ENCODE measurements at regions not wholly inside any gene's neighbourhood (a gene's known extent, or its start where the extent isn't known, plus 50 kb on each side); places are given as distances from the start of the nearest gene placed in this dataset.
A peak's percentile ranks its signal among the peaks of the same experiment; 100 is the strongest.

GRCh38 chr6:44594481-44594880 lies 207.0 kb downstream of the CDC5L start:
- H3K9me3 Mint-ChIP-seq (ENCODE audit: low read depth) = no peaks in the 10 kb centered on the region
- H3K27me3 Mint-ChIP-seq = no peaks in the 10 kb centered on the region
- H3K4me1 Mint-ChIP-seq (ENCODE audit: low read depth) = peaks cover 1% of the 10 kb centered on the region
- no peak overlapping the region for H3K27ac Mint-ChIP-seq
- no peak overlapping the region for H3K4me3 Mint-ChIP-seq
- no peaks in the 10 kb centered on the region for H3K36me3 Mint-ChIP-seq

- Mint-ChIP-seq H3K4me3 (no peak overlapping the region), H3K9me3 (ENCODE audit: low read depth) (no peaks in the 10 kb centered on the region), H3K4me1 (ENCODE audit: low read depth) (no peaks in the 10 kb centered on the region), H3K36me3 (no peaks in the 10 kb centered on the region), H3K27me3 (no peaks in the 10 kb centered on the region), H3K27ac (peak overlapping the region; percentile 62)
Observed at GRCh38 chr6:44598679-44599078, 211.2 kb downstream of the CDC5L start.

- no peak overlapping the region for H3K27ac Mint-ChIP-seq
- H3K36me3 Mint-ChIP-seq = no peaks in the 10 kb centered on the region
Observed at GRCh38 chr6:44599672-44600071, 212.2 kb downstream of the CDC5L start.

GRCh38 chr6:44603044-44603686 lies 215.7 kb downstream of the CDC5L start:
- Mint-ChIP-seq H3K27me3 (no peaks in the 10 kb centered on the region), H3K27ac (no peak overlapping the region), H3K36me3 (no peaks in the 10 kb centered on the region), H3K4me3 (no peak overlapping the region), H3K4me1 (ENCODE audit: low read depth) (no peaks in the 10 kb centered on the region), H3K9me3 (ENCODE audit: low read depth) (no peaks in the 10 kb centered on the region)

More at GRCh38 chr6:44599672-44600071, 212.2 kb downstream of the CDC5L start:
- Mint-ChIP-seq H3K27me3 (no peaks in the 10 kb centered on the region), H3K4me1 (ENCODE audit: low read depth) (no peaks in the 10 kb centered on the region), H3K9me3 (ENCODE audit: low read depth) (no peaks in the 10 kb centered on the region), H3K4me3 (no peak overlapping the region)

- Mint-ChIP-seq H3K27ac (no peak overlapping the region), H3K9me3 (ENCODE audit: low read depth) (no peaks in the 10 kb centered on the region), H3K27me3 (no peaks in the 10 kb centered on the region), H3K4me3 (no peak overlapping the region), H3K36me3 (no peaks in the 10 kb centered on the region), H3K4me1 (ENCODE audit: low read depth) (no peaks in the 10 kb centered on the region)
Observed at GRCh38 chr6:44606504-44606903, 219.0 kb downstream of the CDC5L start.

- no peak overlapping the region for H3K27ac Mint-ChIP-seq
- H3K9me3 Mint-ChIP-seq (ENCODE audit: low read depth) = no peaks in the 10 kb centered on the region
- H3K4me3 Mint-ChIP-seq = no peak overlapping the region
- no peaks in the 10 kb centered on the region for H3K27me3 Mint-ChIP-seq
- no peaks in the 10 kb centered on the region for H3K4me1 Mint-ChIP-seq (ENCODE audit: low read depth)
- no peaks in the 10 kb centered on the region for H3K36me3 Mint-ChIP-seq
Observed at GRCh38 chr6:44606976-44607375, 219.5 kb downstream of the CDC5L start.

- H3K27ac Mint-ChIP-seq = no peak overlapping the region
- no peaks in the 10 kb centered on the region for H3K27me3 Mint-ChIP-seq
- H3K4me3 Mint-ChIP-seq = no peak overlapping the region
- H3K36me3 Mint-ChIP-seq = no peaks in the 10 kb centered on the region
- H3K4me1 Mint-ChIP-seq (ENCODE audit: low read depth) = no peaks in the 10 kb centered on the region
- no peaks in the 10 kb centered on the region for H3K9me3 Mint-ChIP-seq (ENCODE audit: low read depth)
Observed at GRCh38 chr6:44608175-44608574, 220.7 kb downstream of the CDC5L start.

GRCh38 chr6:44609051-44609612 lies 221.6 kb downstream of the CDC5L start:
- Mint-ChIP-seq H3K27ac (no peak overlapping the region), H3K9me3 (ENCODE audit: low read depth) (no peaks in the 10 kb centered on the region)

GRCh38 chr6:44614396-44614795 lies 226.9 kb downstream of the CDC5L start:
- no peaks in the 10 kb centered on the region for H3K36me3 Mint-ChIP-seq
- no peaks in the 10 kb centered on the region for H3K9me3 Mint-ChIP-seq (ENCODE audit: low read depth)
- no peak overlapping the region for H3K27ac Mint-ChIP-seq
- no peaks in the 10 kb centered on the region for H3K4me1 Mint-ChIP-seq (ENCODE audit: low read depth)
- H3K27me3 Mint-ChIP-seq = no peaks in the 10 kb centered on the region
- H3K4me3 Mint-ChIP-seq = no peak overlapping the region

More at GRCh38 chr6:44609051-44609612, 221.6 kb downstream of the CDC5L start:
- no peaks in the 10 kb centered on the region for H3K36me3 Mint-ChIP-seq
- no peaks in the 10 kb centered on the region for H3K4me1 Mint-ChIP-seq (ENCODE audit: low read depth)
- H3K4me3 Mint-ChIP-seq = no peak overlapping the region
- H3K27me3 Mint-ChIP-seq = no peaks in the 10 kb centered on the region

- H3K27ac Mint-ChIP-seq = no peak overlapping the region
- H3K9me3 Mint-ChIP-seq (ENCODE audit: low read depth) = no peaks in the 10 kb centered on the region
- H3K36me3 Mint-ChIP-seq = no peaks in the 10 kb centered on the region
- H3K4me3 Mint-ChIP-seq = no peak overlapping the region
- H3K27me3 Mint-ChIP-seq = no peaks in the 10 kb centered on the region
- H3K4me1 Mint-ChIP-seq (ENCODE audit: low read depth) = no peaks in the 10 kb centered on the region
Observed at GRCh38 chr6:44615621-44616020, 228.1 kb downstream of the CDC5L start.

GRCh38 chr6:44617416-44617815 lies 229.9 kb downstream of the CDC5L start:
- Mint-ChIP-seq H3K9me3 (ENCODE audit: low read depth) (no peaks in the 10 kb centered on the region), H3K36me3 (no peaks in the 10 kb centered on the region), H3K4me1 (ENCODE audit: low read depth) (no peaks in the 10 kb centered on the region), H3K27me3 (no peaks in the 10 kb centered on the region), H3K4me3 (no peak overlapping the region), H3K27ac (no peak overlapping the region)

- H3K36me3 Mint-ChIP-seq = no peaks in the 10 kb centered on the region
- no peaks in the 10 kb centered on the region for H3K27me3 Mint-ChIP-seq
- H3K4me3 Mint-ChIP-seq = no peak overlapping the region
- no peaks in the 10 kb centered on the region for H3K9me3 Mint-ChIP-seq (ENCODE audit: low read depth)
- H3K27ac Mint-ChIP-seq = no peak overlapping the region
- no peaks in the 10 kb centered on the region for H3K4me1 Mint-ChIP-seq (ENCODE audit: low read depth)
Observed at GRCh38 chr6:44618371-44618770, 230.9 kb downstream of the CDC5L start.

GRCh38 chr6:44620922-44621321 lies 233.4 kb downstream of the CDC5L start:
- no peak overlapping the region for H3K27ac Mint-ChIP-seq
- no peaks in the 10 kb centered on the region for H3K4me1 Mint-ChIP-seq (ENCODE audit: low read depth)
- no peaks in the 10 kb centered on the region for H3K27me3 Mint-ChIP-seq
- H3K4me3 Mint-ChIP-seq = no peak overlapping the region
- no peaks in the 10 kb centered on the region for H3K36me3 Mint-ChIP-seq
- no peaks in the 10 kb centered on the region for H3K9me3 Mint-ChIP-seq (ENCODE audit: low read depth)

- no peaks in the 10 kb centered on the region for H3K9me3 Mint-ChIP-seq (ENCODE audit: low read depth)
- H3K4me3 Mint-ChIP-seq = no peak overlapping the region
- no peaks in the 10 kb centered on the region for H3K36me3 Mint-ChIP-seq
- no peaks in the 10 kb centered on the region for H3K27me3 Mint-ChIP-seq
- H3K27ac Mint-ChIP-seq = no peak overlapping the region
- no peaks in the 10 kb centered on the region for H3K4me1 Mint-ChIP-seq (ENCODE audit: low read depth)
Observed at GRCh38 chr6:44621846-44622245, 234.3 kb downstream of the CDC5L start.

GRCh38 chr6:44622555-44622954 lies 235.0 kb downstream of the CDC5L start:
- no peaks in the 10 kb centered on the region for H3K27me3 Mint-ChIP-seq
- H3K9me3 Mint-ChIP-seq (ENCODE audit: low read depth) = no peaks in the 10 kb centered on the region
- H3K36me3 Mint-ChIP-seq = no peaks in the 10 kb centered on the region
- peaks cover 4% of the 10 kb centered on the region for H3K4me1 Mint-ChIP-seq (ENCODE audit: low read depth)
- no peak overlapping the region for H3K27ac Mint-ChIP-seq
- no peak overlapping the region for H3K4me3 Mint-ChIP-seq

GRCh38 chr6:44622956-44623355 lies 235.4 kb downstream of the CDC5L start:
- no peak overlapping the region for H3K27ac Mint-ChIP-seq
- no peaks in the 10 kb centered on the region for H3K9me3 Mint-ChIP-seq (ENCODE audit: low read depth)
- H3K4me1 Mint-ChIP-seq (ENCODE audit: low read depth) = peaks cover 4% of the 10 kb centered on the region
- H3K27me3 Mint-ChIP-seq = no peaks in the 10 kb centered on the region
- no peaks in the 10 kb centered on the region for H3K36me3 Mint-ChIP-seq
- H3K4me3 Mint-ChIP-seq = no peak overlapping the region

Data from activated naive CD8-positive, alpha-beta T cell (primary cell).